Activated CD4-positive, alpha-beta T cell treated with anti-CD3 and anti-CD28 coated beads for 4 hours (primary cell): ENCODE measurements at regions not wholly inside any gene's neighbourhood (a gene's known extent, or its start where the extent isn't known, plus 50 kb on each side); places are given as distances from the start of the nearest gene placed in this dataset.

ENCODE experiments used
- DNase-seq, 2 donors: peaks; one replicate each; pipeline ENCODE4 v3.0.0-alpha.2; 2020

DNA sequence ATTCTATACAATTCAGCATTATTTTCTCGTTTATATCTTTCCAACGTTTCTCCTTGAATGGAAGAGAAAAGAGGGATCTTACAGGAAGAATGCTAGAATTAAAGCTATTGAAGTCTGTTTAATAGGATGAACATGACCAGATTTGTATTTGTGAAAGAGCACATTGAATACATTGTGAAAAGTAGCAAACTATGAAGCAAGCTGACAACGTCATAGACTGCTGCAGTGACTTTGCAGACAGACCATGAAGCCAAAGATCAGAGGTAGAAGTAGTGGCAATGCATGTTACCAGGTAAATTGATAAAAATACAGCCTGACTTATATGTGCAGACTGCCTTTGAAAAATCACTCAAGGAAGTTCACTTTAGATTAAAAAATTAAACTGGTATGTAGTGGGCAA is 146.1 kb downstream of the RASSF9 start:
- DNase-seq: no peak

DNA sequence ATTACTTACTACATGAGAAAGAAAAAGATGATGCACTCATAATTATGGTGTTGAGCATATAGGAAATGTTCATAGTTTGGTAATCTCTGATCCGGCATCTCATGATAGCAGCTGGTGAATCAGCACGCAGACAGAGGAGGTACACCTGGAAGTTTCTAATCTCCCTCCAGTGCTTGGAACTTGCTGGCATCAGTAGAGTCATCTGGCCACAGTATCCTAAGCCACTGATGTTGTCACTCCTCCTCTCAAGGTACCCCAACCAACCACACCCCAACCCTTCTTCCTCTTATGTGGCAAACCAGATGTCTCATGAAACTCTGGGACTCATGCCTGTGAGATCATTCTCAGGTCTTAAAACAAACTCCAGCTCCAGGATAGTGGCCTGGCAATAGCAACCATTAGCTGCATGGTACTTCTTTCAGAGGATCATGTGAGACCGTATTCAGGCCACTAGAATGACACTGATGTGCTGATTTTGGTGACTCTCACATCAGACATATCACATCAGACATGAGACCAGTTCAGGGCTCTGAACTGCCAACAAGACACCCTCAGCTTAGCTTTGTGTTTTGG is 143.0 kb downstream of the RASSF9 start:
- no peak for DNase-seq

DNA sequence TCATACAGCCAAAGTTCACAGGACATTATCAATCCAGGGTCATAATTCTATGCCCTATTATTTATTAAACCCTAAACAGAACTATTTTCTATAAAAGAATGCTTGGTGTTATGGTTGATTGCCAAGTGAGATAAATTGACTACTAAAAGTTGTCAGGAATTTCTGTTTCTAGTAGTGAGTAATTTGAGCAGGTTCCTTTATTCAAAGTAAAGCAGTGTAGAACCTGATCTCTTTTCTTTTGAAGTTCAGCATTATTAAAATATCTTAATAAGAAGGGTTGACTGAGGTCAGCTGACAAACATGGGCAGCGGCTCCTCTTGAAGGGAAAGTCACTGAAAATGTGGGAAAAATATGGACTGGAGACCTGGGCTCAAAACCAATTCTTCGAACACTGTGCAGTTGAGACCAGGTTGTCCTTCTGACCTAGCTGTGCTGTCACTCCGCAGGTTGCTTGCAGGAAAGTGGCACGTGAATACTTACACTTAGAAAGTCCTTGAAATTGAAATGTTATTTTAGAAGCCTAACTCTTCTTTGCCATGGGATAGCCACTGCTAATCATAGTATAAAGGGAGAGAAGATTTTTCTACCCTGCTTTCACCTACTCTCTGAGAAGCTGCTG is 141.0 kb downstream of the RASSF9 start:
- DNase-seq: no peak

DNA sequence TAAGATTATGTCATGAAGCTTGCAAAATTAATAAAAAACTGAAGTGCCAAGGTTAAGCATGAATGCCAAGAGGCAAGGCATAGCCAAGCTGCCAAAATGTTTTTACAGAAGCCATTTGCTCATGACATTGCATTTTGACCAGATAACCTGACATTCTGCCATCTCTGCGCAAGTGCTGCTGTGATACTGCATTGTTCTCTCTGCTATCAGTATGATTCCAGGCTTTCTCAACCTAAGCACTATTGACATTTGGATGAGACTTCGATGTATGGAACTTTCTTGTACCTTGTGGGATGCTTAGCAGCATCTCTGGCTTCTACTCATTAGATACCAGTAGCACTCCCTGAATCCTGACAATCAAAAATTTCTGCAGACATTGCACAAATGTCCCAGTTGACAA is 139.2 kb downstream of the RASSF9 start:
- DNase-seq: no peak

DNA sequence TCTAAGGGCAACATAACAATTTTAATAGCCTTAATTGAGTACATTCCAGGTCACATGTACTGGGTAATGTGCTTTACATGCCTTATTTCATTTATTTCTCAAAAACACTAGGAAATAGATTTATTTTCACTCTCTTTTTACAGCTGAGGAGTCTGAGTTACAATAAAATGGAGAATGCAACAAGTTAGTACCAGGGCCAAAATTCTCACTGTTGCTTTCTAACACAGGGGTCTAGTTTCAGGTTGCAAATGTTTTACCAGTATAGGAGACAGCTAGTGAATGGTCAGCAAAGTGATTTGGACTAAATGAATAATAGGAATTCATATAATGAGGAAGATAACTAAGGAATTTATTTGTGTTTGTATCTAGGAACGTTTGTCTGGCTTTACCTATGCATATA is 137.3 kb downstream of the RASSF9 start:
- no peak for DNase-seq

DNA sequence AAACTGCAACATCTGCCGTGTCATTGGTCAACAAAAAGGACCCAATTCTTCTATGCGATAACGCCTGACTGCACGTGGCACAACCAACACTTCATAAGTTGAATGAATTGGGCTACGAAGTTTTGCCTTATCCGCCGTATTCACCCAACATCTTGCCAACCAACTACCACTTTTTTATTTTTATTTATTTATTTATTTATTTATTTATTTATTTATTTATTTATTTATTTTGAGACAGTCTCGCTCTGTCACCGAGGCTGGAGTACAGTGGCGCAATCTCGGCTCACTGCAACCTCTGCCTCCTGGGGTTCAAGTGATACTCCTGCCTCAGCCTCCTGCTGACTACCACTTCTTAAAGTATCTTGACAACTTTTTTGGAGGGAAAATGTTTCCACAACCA is 127.4 kb downstream of the RASSF9 start:
- DNase-seq: no peak

DNA sequence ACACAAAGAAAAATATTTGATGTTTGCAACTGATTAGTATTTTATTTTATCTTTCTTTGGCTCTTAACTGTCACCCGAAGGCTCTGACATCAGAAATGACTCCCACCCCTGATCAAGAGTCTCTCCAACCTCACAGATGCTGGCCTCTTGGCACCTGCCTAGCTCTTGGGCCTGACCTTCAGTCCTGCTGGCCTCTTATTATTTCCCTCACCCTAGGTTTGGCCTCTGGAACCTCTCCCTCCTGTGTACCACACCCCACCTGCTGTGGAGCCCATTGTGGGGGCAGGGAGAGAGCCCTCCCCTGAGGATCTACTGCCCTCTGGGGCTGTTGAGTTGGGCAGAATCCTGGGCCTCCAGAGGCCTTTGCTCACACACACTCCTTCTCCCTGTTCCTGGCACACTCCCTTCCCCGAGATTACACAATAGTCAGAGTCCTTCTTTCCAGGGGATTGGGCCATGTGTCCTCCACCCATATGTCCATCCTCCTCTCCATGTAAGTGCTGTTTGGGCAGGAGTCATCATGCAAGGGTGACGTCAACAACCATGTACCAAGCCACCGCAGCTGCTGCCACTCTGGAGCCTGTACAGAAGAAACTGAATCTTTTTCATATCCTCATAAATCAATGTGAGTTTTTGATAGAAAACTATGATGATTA is 124.3 kb downstream of the RASSF9 start:
- no peak for DNase-seq

DNA sequence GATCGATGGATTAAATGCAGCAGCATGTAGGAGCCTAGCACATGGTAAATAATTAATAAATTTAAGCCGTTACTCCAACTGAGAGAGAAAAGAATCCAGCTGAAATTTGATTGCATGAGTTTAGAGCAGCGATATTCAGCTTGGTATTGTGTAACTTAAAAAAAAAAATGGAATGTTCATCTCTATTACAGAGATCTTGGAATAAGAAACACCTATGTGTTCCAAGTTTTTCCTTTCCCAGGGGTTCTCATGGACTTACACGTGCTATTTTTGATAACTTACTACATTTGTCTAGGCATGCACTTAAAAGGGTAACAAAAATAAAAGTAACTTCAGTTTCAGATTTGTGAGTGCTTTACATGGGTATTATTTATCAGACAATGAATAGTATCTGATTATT is 122.8 kb downstream of the RASSF9 start:
- no peak for DNase-seq

DNA sequence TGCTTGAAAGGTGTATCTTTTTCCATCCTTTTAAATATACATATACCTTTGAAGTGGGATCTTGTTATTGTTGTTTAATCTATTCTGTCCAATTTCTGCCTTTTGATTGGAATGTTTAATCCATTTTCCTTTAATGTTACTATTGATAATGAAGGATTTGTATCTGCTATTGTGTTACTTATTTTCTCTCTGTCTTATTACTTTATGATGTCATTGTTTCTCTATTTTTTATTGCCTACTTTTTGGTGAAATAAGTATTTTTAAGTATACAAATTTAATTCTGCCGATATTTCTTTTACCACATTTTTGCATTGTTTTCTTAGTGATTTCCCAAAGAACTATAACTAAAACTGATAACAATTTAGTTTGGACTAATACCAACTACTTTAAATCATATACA is 121.8 kb downstream of the RASSF9 start:
- no peak for DNase-seq

DNA sequence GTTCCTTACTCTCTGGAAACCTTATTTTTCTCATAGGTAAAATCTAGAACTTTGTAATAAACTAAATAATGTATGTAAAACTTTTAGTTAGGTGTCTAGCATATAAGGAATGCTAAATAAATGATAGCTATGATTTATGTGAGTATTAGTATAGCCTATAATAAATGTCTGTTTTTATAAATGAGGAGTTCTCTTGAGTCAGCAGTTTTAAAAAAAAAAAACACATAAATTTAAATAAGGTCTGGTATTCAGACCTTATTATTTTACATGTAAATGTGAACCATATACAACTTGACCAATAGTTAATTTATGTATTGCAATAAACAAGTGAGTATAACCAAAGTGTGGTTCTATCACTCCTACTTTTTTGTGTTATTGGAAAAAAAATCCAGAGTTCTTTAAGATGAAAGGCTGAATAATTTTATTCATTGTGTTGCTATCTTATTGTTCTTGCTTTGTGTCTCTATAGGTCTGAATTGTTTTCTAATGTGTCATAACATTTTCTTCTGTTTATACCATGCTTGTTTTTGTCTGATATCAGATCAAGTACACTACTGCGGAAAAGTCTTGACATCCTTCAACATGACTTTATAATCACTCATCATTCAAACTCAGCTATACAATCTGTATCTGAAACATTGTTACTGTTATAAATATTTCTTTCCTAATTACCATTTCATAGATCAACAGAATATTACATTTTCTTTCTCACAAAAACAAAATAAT is 115.7 kb downstream of the RASSF9 start:
- no peak for DNase-seq

DNA sequence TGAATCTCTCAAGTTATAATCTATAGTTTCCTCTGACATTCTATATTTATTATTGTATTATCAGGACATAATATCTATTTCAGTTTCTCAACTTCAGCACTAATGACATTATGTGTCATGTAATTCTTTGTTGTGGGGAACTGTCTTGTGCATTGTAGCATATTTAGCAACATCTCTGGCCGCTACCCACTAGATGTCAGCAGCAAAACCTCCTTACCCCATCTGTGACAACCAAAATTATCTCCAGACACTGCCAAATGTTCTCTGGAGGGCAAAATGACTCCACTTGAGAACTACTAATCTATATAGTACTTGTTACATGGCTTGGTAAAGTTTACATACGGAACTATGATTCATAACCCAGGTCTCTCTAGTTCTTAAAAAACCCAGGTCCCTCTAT is 110.2 kb downstream of the RASSF9 start:
- DNase-seq: no peak

DNA sequence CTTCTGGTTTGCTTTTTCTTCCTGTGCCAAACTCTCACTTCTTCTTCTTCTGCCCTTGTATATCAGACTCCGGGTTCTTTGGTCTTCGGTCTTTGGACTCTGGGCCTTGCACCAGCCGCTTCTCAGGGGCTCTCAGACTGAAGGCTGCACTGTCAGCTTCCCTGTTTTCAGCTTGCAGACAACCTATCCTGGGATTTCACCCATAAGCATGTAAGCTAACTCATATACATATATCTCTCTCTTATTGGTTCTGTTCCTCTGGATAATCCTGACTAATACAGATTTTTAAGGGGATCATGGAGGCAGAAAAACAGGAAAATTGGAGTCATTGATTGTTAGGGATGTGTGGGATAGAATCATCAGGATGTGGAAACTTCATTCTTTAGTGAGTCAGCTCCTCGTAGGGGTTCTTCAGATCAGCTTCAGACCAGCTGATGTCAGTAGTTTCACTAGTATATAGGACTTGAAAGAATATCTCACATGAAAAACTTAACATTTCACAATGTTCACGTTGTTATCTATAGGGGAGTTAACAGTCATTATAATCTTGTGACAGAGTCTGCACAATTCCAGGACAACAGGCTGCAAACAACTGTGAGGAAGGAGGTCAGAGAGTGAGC is 102.9 kb downstream of the RASSF9 start:
- DNase-seq: no peak

DNA sequence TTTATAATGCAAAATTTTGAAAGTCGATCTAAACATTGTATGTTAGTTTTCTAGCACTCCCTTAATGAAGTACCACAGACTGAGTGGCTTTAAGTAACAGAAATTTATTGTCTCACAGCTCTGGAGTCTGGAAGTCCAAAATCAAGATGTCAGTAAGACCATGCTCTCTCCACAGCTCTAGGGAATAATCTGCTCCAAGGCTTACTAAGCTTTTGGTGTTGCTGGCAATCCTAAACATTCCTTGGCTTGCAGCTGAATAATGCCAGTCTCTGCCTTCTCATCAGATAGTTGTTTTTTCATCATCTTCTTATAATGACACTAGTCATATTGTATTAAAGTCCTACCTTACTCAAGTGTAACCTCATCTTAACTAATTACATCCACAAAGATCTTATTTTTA is 102.2 kb downstream of the RASSF9 start:
- no peak for DNase-seq

DNA sequence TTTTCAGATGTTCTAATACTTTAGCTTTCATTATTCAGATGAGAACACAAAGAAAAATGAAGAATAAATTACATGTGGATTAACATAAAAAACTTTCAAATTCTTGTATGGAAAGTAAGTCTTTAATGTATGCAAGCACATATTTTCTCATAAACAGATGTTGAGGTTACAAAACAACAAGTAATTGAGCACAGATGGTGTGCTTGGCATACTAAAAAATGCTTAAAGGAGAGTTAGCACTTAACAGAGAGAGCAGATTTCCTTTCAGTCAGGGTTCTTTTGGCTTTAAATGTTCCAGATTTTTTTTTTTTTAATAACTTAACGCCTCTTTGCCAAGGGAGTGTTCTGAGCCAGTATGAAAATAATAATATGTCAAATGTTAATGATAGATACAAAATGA is 96.0 kb downstream of the RASSF9 start:
- DNase-seq: no peak

DNA sequence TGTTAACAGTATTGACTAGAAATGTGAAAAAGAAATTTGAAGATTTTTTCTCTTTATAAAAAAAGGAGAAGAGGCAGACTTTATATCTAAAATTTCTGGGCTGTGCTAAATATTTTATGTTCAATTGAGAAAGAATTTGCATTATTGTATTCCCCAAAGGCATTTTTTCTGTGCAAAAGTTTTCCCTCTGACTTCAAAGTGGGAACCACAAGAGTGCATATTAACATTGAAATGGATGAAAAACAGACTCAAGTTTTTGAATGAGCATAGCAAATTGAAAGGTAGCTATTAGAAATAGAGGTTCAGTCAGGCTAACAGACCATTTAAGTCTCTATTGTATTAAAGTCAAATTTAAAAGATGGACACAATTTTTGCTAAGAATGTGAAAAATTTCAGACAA is 95.2 kb downstream of the RASSF9 start:
- DNase-seq: no peak

DNA sequence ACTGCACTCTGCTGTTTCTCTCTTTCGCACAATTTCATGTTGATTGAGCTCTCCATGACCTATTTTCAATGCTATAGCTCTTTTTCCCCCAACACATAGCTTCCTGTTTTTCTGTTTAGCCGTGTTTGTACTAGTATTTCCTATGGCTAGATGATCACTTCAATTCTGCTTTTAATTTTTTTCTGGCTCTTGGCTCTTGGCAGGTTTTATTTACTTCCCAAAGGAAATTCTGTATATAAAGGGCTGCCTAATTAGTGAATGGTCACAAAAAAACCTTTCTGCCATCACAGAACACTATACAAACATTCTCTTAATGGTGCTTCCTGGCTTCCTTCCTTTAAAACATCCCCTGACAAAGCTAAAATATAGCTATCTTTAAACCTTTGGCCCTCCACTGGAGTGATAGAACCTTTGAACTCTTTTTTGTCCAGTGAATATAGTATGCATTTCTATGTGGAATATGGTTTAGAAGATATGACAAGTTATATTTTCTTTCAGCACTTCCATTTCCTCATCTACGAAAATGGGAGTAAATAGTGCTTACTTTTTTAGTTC is 88.2 kb downstream of the RASSF9 start:
- no peak for DNase-seq
